ENCODE measurements at regions not wholly inside any gene's neighbourhood (a gene's known extent, or its start where the extent isn't known, plus 50 kb on each side); places are given as distances from the start of the nearest gene placed in this dataset.

DNA sequence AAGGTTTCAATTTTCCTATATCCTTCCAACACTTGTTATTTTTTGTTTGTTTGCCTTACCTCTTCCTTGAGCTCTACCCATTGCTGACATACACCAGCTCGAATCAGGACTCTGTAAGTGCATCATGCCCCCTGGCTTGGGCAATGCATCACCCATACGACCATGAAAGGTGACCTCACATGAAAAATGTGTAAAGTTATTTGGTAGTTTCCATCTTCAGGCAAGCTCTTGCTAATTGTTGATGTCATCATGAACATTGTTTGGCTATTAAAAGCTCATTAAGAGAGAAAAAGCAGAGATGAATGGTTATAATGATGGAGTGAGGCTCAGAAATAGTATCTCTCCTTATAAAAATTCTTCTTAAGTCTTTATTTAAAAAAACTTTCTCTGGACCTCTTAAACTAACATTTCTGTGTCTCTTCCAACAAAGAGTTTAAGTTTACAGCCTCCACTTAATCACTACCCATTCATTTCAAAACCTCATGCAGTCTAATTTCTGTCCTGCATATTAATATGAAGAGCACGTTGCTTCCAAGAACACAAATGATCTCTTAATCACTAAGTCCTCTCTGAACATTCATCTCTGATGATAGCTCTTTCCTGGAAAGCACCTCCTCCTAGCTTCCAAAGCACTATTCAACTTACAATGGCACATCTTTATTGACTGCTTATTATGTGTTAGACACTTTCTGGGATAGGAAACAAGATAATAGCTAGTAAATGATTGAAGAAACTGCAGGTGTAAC is 236.3 kb downstream of the NFKBIZ start:
- DNase-seq, result no peak

DNA sequence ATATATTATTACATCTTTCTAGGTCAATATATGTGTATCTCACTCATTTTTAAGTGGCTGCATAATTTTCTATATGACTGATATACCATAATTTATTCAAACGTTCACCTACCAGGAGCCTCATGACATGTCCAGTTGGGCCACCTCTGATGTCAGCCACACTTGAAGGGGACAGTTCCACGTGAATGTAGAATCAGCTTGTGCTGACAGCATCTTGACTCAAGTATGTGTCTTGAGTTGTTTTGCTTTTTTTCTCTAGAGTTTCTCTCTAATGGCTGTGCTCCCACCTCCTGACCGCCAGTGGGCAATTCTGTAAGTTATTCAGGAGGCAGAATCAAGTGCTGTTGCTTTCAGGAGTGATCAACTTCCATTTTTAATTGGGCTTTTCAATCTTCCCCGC is 237.9 kb downstream of the NFKBIZ start:
- DNase-seq, result no peak

DNA sequence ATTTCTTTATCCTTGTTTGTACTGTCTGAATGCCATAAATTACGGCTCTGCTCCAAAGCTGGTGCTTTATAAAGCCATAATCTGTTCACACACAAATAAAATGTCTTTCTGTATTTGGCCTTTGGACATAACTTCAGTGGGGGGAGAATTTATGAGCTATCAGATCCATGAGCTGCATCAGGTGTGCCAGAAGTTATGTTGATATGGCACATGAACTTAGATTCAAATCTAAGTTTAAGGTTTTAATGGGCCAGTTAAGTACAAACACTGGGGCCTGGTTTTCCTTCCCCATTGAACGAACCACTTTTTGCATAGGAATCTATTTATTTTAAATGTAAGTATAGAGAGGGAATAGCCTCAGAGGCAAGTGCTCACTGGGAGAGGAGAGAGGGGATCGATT is 239.9 kb downstream of the NFKBIZ start:
- no peak for DNase-seq

DNA sequence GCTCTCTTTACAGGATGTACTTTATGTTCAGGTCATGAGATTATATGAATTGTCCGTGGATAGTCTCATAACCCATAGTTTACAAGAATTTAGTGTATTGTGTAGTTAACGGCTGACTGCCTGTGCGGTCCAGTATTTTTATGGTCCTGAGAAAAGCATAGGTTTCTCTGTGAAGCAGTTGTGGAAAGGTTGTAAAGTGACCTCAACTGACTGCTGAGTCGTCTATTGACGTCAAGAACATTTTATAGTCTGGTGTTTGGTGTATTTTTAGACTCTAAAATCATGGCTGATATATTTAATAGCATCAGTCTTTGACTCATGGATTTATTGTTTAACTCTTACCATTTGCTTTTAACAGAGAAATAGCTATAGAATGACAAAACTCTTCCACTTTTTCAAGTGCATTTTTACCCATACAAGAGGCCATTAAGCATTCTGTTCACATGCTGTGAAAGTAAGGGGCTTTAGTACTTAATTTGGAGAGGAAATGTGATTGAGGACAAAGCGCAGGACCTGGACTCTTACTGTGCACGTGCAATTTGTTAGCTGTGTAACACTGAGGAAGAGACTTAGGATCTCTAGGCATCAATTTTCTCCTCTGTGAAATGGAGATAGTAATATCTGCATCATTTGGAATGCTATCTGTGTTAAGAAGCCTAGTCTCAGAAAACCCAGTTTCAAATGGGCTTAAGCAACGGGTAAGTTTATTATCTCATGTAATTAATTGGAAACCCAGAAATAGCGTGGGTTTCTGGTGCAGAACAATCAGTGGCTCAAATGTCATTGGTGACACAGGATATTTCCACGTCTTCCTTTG is 240.8 kb downstream of the NFKBIZ start:
- DNase-seq, result peak; percentile 84

DNA sequence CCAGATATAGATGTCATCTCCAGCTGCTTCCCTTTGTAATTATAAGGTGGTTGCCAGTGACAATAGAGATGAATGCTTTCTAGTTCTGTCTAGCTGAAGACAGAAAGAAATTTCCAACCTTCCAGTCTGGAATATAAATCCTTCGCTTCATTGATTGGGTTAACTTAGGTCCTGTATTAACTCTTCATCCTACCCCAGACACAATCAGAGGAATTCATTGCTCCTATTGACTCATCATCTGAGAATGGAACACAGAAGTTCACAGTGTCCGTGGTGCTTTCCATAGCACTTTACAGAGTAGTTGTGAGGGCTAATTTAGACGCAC is 241.4 kb downstream of the NFKBIZ start:
- no peak for DNase-seq

DNA sequence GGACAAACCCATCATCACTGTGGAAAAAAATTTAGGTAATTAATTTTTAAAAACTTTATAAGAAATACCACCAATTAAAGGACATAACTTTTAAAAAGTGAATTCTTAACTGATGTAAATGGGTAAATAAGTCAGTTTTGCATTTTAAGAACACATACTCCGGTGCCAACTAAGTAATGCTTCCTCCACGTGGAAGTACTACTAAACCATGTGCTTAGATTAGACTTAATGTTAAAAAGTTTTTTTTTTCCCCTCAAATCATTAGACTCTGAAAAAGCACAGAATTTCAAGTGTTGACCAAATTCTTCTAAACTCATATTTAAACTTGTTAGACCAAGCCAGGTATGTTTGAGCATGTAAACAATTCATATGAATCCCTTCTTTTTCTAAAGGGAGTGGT is 242.0 kb downstream of the NFKBIZ start:
- no peak for DNase-seq

DNA sequence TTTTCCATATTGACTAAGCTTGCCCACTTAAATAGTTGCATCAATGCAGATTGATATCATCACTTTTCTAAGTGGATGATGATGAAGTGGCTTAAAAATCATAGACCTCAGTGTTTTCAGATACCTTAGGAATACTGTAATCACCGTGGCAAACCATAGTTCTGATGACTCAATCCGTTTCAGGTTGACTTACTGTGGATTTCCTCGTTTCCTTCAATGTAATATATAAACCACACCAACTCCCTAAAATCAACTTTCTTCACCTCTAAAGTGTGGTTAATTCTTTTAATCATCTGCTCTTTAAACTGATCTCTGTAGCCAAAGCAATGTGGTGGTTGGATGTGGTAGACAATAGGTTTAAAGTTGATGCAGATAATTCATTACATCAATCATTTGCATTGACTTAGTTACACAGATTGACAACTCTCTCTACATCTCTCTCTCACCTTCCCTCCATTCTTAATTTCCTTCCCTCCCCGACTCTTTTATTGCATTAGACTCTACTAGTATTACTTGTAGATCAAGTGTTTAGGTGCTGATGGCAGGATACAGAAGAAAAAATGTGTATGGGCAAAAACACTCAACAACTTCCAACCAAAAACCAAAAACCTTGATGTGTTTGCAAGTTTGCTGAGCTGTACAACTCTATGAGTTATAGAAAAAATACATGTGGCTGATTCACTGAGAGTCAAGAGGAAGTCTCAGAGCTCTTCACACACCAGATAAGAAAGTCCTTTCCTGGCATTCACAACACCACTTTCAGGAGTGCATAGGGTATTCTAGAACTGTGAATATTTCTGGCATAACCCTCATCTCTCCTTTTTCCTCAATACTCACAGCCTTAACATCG is 243.5 kb downstream of the NFKBIZ start:
- no peak for DNase-seq

DNA sequence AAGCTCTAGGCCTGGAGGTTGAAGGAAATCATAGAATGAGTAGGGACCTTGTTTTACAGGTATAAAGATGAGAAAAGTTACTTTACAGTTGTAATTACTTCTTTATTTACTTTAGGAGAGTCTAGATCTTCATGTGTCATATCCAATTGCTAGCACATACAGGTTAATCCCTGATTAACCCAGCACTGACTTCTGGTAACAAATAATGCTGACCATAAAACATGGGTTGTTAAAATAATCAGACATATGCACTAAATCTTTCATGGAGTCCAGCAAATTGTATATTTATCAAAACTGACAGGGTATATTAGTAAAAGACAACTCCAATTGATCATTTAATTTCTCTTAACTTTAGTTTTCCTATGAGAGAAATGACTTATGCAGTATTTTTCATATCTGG is 245.2 kb downstream of the NFKBIZ start:
- DNase-seq, result no peak

DNA sequence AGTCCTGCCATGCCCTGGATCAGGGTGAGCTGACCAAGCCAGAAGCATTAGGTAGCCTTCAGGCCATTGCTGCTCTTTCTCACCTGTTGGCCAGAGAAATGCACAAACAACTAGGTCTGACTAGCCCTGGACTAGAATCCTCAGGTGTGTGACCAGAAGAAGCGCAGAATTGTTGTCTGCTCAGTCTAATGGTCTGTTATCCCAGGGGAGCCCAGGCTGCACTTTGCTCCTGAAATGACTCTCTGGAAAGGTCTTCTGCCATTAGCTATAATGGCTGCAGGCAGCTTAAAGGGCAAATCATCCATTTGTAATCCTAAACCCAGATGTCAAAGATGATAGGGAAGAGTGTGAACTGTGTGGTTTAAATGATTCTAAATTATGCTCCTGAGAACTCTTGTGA is 246.1 kb downstream of the NFKBIZ start:
- DNase-seq, result no peak

DNA sequence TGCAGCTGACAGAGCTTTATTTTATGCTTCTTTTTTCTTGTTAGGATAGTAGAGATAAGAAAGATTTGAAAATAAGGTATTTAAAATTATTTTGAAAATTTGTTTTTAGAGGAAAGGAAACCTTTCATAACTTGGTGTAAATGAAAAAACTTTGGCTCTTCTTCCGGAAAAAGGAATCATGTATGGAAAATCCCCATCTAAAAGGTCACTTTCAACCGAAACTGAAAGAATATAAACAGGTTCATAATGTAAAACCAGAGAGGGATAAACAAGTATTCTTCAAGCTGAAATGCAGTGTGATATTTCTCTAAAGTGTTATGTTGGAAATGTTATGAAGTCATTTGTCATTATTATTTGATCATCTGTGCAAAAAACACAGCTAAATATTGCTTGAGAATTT is 246.8 kb downstream of the NFKBIZ start:
- DNase-seq, result no peak

DNA sequence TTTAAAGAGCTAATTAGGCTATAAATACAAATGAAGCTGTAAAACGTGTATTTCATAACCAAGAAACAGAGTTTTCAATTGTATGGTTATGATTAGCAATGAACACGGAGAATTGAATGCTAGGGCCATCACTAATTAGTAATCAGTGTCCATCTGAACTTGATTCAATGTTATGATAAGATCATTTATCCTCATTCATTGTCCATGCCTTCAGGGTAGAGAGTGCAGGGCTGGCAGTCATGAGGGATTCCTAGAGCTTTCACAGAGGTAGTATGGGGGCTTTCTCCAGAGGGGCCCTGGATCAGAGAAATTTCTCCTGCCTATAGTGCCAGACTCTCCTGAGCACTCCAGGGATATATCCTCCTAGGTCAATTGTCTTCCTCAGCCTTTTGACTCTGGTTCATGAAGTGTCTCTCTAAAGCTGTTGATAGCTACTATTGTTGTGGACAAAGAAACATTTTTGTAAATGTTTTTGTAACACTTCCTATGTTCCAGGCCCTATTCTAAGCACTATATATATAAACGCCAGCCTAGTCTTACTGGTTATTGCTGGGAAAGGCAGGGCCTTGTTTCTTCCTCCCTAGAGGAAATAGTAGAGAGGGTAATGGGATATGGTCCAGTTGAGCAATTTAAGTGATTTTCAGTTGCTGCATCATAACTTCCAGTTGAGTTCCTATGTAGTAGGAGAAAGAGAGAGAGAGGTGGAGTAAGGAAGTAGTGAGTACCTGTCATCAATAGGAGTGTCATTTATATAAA is 249.0 kb downstream of the NFKBIZ start:
- no peak for DNase-seq

DNA sequence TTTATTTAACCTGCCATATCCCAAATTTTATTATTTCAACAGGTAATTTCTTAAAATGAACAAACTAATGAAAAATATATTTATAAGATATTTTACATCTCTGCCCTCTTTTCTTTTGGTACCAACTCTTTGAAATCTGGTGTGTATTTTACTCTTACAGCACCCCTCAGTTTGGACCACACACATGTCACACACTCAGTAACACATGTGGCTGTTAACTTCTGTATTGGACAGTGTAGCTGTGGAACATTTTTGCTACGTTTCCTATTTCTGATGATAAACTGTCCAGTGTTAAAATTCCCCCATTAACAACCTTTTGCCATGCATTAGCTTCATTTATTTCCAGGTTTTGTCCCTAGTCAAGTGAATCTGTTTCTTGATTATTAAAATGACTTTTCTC is 250.6 kb downstream of the NFKBIZ start:
- no peak for DNase-seq

DNA sequence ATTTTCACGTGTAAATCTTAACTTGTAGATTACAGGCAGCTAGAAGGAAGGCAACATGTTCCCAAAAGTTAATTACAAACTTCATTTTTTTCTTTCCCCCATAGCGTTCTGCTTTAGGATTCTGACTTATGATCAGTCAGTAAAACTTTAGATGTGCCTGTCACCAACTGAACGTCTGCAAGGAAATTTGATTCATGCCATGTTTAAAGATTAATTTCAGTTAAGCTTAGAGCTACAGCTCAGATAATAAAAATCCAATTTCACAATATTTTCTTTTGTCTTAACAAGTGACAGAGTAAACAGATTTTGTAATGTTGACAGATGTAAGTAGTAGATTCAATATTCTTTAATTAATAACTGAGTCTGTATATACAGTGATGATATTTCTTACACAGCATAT is 253.1 kb downstream of the NFKBIZ start:
- no peak for DNase-seq

DNA sequence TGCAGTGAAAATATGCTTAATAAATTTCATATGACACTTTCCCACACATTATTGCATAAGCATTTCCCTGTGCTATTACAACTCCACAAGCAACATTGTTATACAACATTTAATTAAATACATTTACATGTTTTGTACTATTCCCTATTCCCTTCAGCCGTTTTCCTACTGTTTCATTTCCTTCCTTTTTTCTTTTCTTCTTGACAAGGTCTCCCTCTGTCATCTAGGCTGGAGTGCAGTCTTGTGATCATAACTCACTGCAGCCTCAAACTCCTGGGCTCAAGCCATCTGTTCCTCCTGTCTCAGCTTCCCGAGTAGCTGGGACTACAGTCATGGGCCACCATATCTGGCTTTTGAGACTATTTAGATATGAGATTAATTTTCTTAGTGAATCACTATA is 254.7 kb downstream of the NFKBIZ start:
- no peak for DNase-seq

DNA sequence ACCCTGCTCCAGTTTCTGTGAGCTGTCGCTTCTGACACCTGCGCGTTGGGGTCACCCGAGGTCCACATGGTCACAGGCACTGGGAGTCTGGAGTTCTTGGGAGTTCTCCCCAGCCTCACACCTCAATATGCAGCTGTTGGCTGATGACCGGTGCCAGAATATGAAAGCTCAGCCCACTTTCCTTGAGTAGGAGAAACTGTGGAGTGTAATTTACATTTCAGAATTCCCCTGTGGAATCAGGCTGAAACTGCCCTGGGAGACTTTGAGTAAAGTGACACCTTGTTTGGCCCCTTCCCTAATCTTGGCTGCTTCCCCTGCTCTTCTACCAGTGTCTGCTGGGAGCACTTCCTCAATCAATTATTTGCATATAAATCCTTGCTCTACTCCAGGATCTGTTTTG is 255.9 kb downstream of the NFKBIZ start:
- no peak for DNase-seq

DNA sequence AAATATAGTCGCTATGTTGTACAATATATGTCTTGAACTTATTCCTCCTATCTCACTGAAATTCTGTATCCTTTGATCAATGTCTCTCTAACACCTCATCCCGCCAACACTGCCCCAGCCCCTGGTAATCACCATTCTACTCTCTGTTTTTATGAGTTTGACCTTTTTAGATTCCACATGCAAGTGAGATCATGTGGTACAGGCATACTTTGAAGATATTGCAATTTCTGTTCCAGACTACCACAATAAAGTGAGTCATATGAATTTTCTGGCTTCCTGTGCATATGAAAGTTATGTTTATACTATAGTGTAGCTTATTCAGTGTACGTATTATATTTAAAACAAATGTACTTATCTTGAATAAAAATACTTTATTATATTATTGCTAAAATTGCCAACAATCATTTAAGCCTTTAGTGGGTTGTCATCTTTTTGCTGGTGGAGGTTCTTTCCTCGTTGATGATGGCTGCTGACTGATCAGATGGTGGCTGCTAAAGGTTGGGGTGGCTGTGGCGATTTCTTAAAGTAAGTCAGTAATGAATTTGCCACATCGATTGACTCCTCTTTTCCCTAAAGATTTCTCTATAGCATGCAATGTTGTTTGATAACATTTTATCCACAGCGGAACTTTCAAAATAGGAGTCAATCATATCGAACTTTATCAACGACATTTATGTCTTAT is 257.2 kb downstream of the NFKBIZ start:
- no peak for DNase-seq

DNA sequence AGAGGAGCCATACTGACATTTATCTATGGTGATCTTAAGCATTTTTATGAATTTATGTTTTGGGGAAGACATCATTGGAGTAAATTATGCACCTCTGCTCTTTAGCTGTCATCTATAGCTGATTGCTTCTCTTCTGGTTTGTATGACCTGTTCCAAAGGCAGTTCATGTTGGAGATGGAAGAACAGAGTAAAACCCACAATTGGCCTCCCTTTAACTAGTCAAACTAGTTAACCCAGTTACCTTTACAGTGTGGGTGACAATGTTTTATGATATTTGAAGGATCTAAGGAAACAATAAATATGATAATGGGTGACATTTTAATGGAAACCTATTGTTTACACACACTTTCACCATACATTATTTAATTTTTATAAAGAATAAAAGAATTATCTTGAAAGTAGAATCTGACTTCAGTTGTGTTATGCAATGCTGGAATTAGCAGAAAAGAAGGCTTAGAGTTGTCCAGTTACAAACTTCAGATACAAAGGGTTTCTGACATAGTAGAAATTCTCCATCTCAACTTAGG is 263.5 kb downstream of the NFKBIZ start:
- DNase-seq, result no peak

DNA sequence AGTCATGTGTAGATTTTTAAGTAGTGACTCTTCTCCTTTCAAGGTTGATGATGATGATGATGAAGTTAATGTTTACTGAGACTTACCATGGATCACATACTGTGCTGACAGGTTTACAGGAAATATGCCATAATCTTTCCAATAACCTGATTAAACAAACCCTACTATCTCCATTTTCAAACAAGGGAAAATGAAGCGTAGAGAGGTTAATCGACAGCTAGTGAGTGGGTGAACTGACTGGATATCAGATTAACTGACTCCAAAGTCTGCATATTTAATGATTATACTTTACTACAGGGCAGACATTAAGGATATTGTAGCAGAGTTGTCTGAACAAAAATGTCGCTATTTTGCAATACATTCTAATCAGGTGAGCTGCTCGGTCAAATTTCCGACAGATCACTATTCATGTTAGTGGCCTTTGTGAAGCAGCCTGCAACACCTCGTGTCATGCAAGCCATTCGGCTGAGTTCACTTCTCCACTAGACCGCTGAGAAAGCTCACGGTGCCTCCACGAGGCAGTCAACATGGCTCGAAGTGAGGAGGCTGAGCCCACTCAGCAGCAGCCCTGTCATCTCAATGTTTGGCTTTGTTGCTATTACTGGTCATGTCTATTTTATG is 264.2 kb downstream of the NFKBIZ start:
- no peak for DNase-seq

DNA sequence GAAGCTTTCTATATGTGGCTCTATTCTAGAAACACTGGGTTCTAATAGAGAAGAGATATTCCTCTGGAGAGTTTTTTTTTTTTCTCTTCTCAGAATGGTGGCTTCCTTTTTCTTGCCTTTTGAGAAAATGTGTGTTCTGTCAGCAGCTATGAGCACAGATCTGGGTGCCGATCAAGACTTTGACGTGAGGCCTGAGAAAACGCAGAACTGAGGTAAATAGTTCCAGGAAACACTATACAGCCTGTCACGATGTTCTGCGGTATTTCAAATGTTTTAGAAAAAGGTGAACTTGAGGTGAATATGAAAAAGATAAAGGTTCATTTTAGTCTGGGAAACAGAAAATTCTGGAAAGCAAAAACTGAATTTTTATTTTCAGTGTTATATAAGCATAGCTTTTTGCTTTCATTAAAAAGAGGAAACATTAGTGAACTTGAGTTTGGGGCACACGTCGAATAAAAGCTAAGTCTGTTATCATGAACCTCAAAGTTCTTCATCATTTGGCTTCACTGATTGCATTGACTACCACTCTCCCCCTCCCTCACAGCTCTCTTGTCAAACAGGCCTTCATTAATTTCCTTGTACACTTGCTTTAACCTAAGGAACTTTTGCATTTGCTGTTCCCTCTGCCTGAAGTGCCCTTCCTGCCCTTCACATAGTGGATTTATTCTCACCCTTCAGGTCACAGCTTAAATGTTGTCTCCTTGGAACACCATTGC is 265.1 kb downstream of the NFKBIZ start:
- DNase-seq, result no peak

DNA sequence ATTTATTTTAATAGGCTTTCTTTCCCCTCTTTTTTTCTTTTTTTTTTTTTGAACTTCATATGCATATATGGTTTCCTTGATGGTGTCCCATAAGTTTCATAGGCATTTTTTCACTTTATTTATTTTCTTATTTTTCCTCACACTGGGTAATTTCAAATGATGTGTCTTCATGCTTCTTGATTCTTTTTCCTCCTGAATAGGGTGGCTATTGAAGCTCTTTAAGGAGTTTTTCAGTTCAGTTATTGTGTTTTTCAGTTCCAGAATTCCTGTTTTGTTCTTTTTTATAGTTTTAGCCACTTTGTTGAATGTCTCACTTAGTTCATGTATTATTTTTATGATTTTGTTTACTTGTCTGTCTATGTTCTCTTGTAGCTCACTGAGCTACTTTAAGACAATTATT is 273.2 kb downstream of the NFKBIZ start:
- DNase-seq, result no peak

DNA sequence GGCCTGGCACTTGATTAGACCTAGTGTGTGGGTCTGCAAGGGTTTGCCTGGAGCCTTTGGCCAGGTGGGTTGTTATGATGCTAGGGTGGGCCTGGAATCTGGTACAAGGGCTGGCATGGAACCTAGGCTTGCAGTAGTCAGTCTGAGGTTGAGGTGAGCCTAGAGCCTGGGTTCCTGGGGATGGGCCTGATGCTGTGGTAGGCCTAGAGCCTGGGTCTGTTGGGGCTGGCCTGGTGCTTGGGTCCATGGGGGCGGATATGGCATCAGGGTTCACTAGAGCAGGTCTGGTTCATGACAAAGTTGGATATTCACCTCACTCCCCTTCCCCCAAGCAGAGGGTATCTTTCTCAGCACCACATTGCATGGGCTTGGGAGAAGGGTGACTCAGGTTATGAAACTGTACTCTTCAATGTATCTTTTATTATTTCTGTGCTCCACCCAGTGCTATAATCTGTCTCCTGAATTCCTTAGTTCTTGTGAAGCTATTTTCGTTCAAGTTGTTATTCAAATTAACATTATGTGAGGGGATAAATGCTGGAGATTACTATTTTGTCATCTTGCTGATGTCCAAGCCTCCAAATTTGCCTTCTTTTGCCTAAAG is 274.4 kb downstream of the NFKBIZ start:
- no peak for DNase-seq
